Activated T-helper 2 cell treated with anti-CD3 and anti-CD28 coated beads, Interferon-gamma antibody, Interleukin-2, Interleukin-4, amounts not matched to agents 10 μg/mL and 5 μg/mL and 100 μg/mL, durations not matched to agents 14 hours and 24 hours and 36 hours (primary cell): ENCODE measurements at regions not wholly inside any gene's neighbourhood (a gene's known extent, or its start where the extent isn't known, plus 50 kb on each side); places are given as distances from the start of the nearest gene placed in this dataset.
"Not testable (repeated sequence)": the region's sequence is repeated elsewhere in the genome, so short reads cannot be mapped to it uniquely, and the experiment has no call there.

Experiments used
- DNase-seq: peaks from one replicate; pipeline ENCODE4 v3.0.0; 2021; ENCODE audit warnings: low spot score
- H3K27ac Mint-ChIP-seq: one replicate; pipeline ENCODE4 v1.8.0; 2021; ENCODE audit warnings: mixed read lengths
- H3K27me3 Mint-ChIP-seq: one replicate; pipeline ENCODE4 v1.8.0; 2021; ENCODE audit warnings: low read depth, mixed read lengths
- H3K36me3 Mint-ChIP-seq: one replicate; pipeline ENCODE4 v1.8.0; 2021; ENCODE audit warnings: low read depth, mixed read lengths
- H3K4me1 Mint-ChIP-seq: one replicate; pipeline ENCODE4 v1.8.0; 2021; ENCODE audit warnings: low read depth, mixed read lengths
- H3K4me3 Mint-ChIP-seq: one replicate; pipeline ENCODE4 v1.8.0; 2021; ENCODE audit warnings: low read depth, mild to moderate bottlenecking, moderate library complexity, mixed read lengths
- H3K9me3 Mint-ChIP-seq: one replicate; pipeline ENCODE4 v1.8.0; 2021; ENCODE audit warnings: mixed read lengths
- intact Hi-C: fragments of 100-400 bp; cut with micrococcal nuclease; formaldehyde crosslinking; loops from one replicate; pipeline ENCODE4 v1.15.1; 2023

GRCh38 chr22:26939466-26939865 is 282.1 kb downstream of the MIAT start:
- no peak overlapping the region for H3K4me3 Mint-ChIP-seq
- H3K36me3 Mint-ChIP-seq: no peaks in the 10 kb centered on the region
- no peaks in the 10 kb centered on the region for H3K27me3 Mint-ChIP-seq
- intact Hi-C loops: no loop called here
- H3K4me1 Mint-ChIP-seq: no peaks in the 10 kb centered on the region
- peaks cover 12% of the 10 kb centered on the region for H3K9me3 Mint-ChIP-seq
- H3K27ac Mint-ChIP-seq: no peak overlapping the region
- DNase-seq: no peak

GRCh38 chr22:26941896-26942636 is 284.7 kb downstream of the MIAT start:
- Mint-ChIP-seq H3K9me3 (peaks cover 8% of the 10 kb centered on the region), H3K27ac (no peak overlapping the region), H3K27me3 (no peaks in the 10 kb centered on the region), H3K4me1 (no peaks in the 10 kb centered on the region), H3K36me3 (no peaks in the 10 kb centered on the region), H3K4me3 (no peak overlapping the region)
- intact Hi-C loops: loop anchor here (10.0 kb wide), 1 partner anchor 63 kb away; no protein-coding TSS in a partner anchor
- no peak for DNase-seq

GRCh38 chr22:26942637-26942957 is 285.2 kb downstream of the MIAT start:
- Mint-ChIP-seq H3K4me1 (no peaks in the 10 kb centered on the region), H3K36me3 (no peaks in the 10 kb centered on the region), H3K4me3 (no peak overlapping the region), H3K27ac (no peak overlapping the region), H3K9me3 (peaks cover 3% of the 10 kb centered on the region), H3K27me3 (no peaks in the 10 kb centered on the region)
- no peak for DNase-seq
- intact Hi-C loops: loop anchor here (10.0 kb wide), 1 partner anchor 62 kb away; no protein-coding TSS in a partner anchor

- no peaks in the 10 kb centered on the region for H3K4me1 Mint-ChIP-seq
- H3K36me3 Mint-ChIP-seq: no peaks in the 10 kb centered on the region
- H3K4me3 Mint-ChIP-seq: no peak overlapping the region
- peaks cover 2% of the 10 kb centered on the region for H3K27me3 Mint-ChIP-seq
- no peak for DNase-seq
- no peak overlapping the region for H3K27ac Mint-ChIP-seq
- H3K9me3 Mint-ChIP-seq: no peaks in the 10 kb centered on the region
- intact Hi-C loops: loop anchor here (10.0 kb wide), 1 partner anchor 59 kb away; no protein-coding TSS in a partner anchor
Observed at GRCh38 chr22:26945565-26945964, 288.2 kb downstream of the MIAT start.

GRCh38 chr22:26949193-26949592 is 291.8 kb downstream of the MIAT start:
- DNase-seq: no peak
- Mint-ChIP-seq H3K4me1 (no peaks in the 10 kb centered on the region), H3K27ac (no peak overlapping the region), H3K4me3 (no peak overlapping the region), H3K27me3 (peaks cover 25% of the 10 kb centered on the region), H3K36me3 (no peaks in the 10 kb centered on the region), H3K9me3 (no peaks in the 10 kb centered on the region)
- intact Hi-C loops: loop anchor here (10.0 kb wide), 1 partner anchor 56 kb away; no protein-coding TSS in a partner anchor

GRCh38 chr22:26951139-26951538 is 293.8 kb downstream of the MIAT start:
- DNase-seq, intact Hi-C loops, H3K27ac Mint-ChIP-seq, H3K9me3 Mint-ChIP-seq, H3K36me3 Mint-ChIP-seq, H3K4me3 Mint-ChIP-seq, H3K4me1 Mint-ChIP-seq: not testable (repeated sequence)
- peaks cover 31% of the 10 kb centered on the region for H3K27me3 Mint-ChIP-seq

GRCh38 chr22:26952004-26952403 is 294.6 kb downstream of the MIAT start:
- no peaks in the 10 kb centered on the region for H3K4me1 Mint-ChIP-seq
- no peaks in the 10 kb centered on the region for H3K9me3 Mint-ChIP-seq
- no peak overlapping the region for H3K4me3 Mint-ChIP-seq
- no peak overlapping the region for H3K27ac Mint-ChIP-seq
- intact Hi-C loops: no loop called here
- no peak for DNase-seq
- H3K27me3 Mint-ChIP-seq: peaks cover 31% of the 10 kb centered on the region
- H3K36me3 Mint-ChIP-seq: no peaks in the 10 kb centered on the region

- no peaks in the 10 kb centered on the region for H3K9me3 Mint-ChIP-seq
- no peaks in the 10 kb centered on the region for H3K36me3 Mint-ChIP-seq
- DNase-seq: no peak
- peaks cover 31% of the 10 kb centered on the region for H3K27me3 Mint-ChIP-seq
- intact Hi-C loops: no loop called here
- H3K4me3 Mint-ChIP-seq: no peak overlapping the region
- no peaks in the 10 kb centered on the region for H3K4me1 Mint-ChIP-seq
- no peak overlapping the region for H3K27ac Mint-ChIP-seq
Observed at GRCh38 chr22:26952451-26953011, 295.1 kb downstream of the MIAT start.

GRCh38 chr22:26953012-26953883 is 295.9 kb downstream of the MIAT start:
- Mint-ChIP-seq H3K36me3 (no peaks in the 10 kb centered on the region), H3K4me3 (no peak overlapping the region), H3K27ac (no peak overlapping the region), H3K27me3 (peaks cover 31% of the 10 kb centered on the region), H3K9me3 (no peaks in the 10 kb centered on the region), H3K4me1 (no peaks in the 10 kb centered on the region)
- no peak for DNase-seq
- intact Hi-C loops: no loop called here

GRCh38 chr22:26956371-26956770 is 299.0 kb downstream of the MIAT start:
- intact Hi-C loops: no loop called here
- Mint-ChIP-seq H3K36me3 (no peaks in the 10 kb centered on the region), H3K9me3 (no peaks in the 10 kb centered on the region), H3K4me3 (no peak overlapping the region), H3K4me1 (no peaks in the 10 kb centered on the region), H3K27ac (no peak overlapping the region), H3K27me3 (peaks cover 25% of the 10 kb centered on the region)
- no peak for DNase-seq

GRCh38 chr22:26957176-26957575 is 299.8 kb downstream of the MIAT start:
- intact Hi-C loops: no loop called here
- Mint-ChIP-seq H3K27me3 (peaks cover 21% of the 10 kb centered on the region), H3K9me3 (no peaks in the 10 kb centered on the region), H3K4me1 (no peaks in the 10 kb centered on the region), H3K36me3 (no peaks in the 10 kb centered on the region), H3K27ac (no peak overlapping the region), H3K4me3 (no peak overlapping the region)
- no peak for DNase-seq

GRCh38 chr22:26957897-26958296 is 300.5 kb downstream of the MIAT start:
- intact Hi-C loops: no loop called here
- no peaks in the 10 kb centered on the region for H3K36me3 Mint-ChIP-seq
- no peak for DNase-seq
- no peak overlapping the region for H3K4me3 Mint-ChIP-seq
- H3K27ac Mint-ChIP-seq: no peak overlapping the region
- H3K27me3 Mint-ChIP-seq: peaks cover 13% of the 10 kb centered on the region
- no peaks in the 10 kb centered on the region for H3K4me1 Mint-ChIP-seq
- no peaks in the 10 kb centered on the region for H3K9me3 Mint-ChIP-seq

- H3K36me3 Mint-ChIP-seq: no peaks in the 10 kb centered on the region
Observed at GRCh38 chr22:26958378-26958777, 301.0 kb downstream of the MIAT start.

More at GRCh38 chr22:26958378-26958777, 301.0 kb downstream of the MIAT start:
- no peak overlapping the region for H3K4me3 Mint-ChIP-seq
- no peak for DNase-seq
- H3K4me1 Mint-ChIP-seq: no peaks in the 10 kb centered on the region
- no peak overlapping the region for H3K27ac Mint-ChIP-seq
- intact Hi-C loops: no loop called here
- no peaks in the 10 kb centered on the region for H3K9me3 Mint-ChIP-seq
- H3K27me3 Mint-ChIP-seq: peaks cover 9% of the 10 kb centered on the region
